ENCODE measurements at regions not wholly inside any gene's neighbourhood (a gene's known extent, or its start where the extent isn't known, plus 50 kb on each side); places are given as distances from the start of the nearest gene placed in this dataset.

DNA sequence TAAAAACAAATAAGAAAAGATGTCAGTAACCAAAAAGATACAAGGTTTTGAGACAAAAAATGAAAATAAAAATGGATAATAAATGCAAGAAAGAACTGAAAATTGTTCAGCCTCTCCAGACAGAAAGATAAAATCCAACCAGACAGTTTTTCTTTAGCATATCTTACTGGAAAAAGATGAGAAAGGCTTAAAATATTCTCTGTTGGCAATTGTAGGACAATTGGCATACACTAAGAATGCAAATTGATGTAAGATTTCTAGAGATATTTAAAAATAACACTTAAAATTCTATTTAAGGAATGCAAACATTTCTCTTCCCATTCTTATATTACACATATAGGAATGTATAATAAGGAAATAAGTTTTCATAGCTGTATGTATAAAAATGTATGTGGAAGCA, 590.6 kb downstream of the DSC3 start:
- Histone ChIP-seq H2AFZ (no peak overlapping the region), H3K9me2 (replicated peaks; ENCODE audit: insufficient read depth) (no peaks in the 10 kb centered on the region), H3K4me2 (no peak overlapping the region), H3K4me1 (ENCODE audit: insufficient read depth) (no peaks in the 10 kb centered on the region), H3K36me3 (replicated peaks; ENCODE audit: insufficient read depth, low read depth) (no peaks in the 10 kb centered on the region), H3K27ac (no peak overlapping the region), H3K27me3 (no peaks in the 10 kb centered on the region), H3K4me3 (no peak overlapping the region), H3K79me2 (no peaks in the 10 kb centered on the region), H3K9me3 (ENCODE audit: low read depth) (no peaks in the 10 kb centered on the region), H4K20me1 (ENCODE audit: insufficient read depth, poor library complexity, severe bottlenecking) (no peaks in the 10 kb centered on the region)
- TF ChIP-seq CTCF (IDR thresholded peaks at IDR 0.05; ENCODE audit: poor library complexity), result no peak
- TF ChIP-seq EZH2 (IDR thresholded peaks at IDR 0.05; ENCODE audit: borderline replicate concordance), result no peak
- no peak for TF ChIP-seq EZH2phosphoT487 (IDR thresholded peaks at IDR 0.05; ENCODE audit: low read depth, severe bottlenecking, unreplicated experiment)
- no peak for DNase-seq (ENCODE audit: low spot score)

GRCh38 chr18:30450927-30451326, 591.6 kb downstream of the DSC3 start:
- no peaks in the 10 kb centered on the region for H3K36me3 ChIP-seq (replicated peaks; ENCODE audit: insufficient read depth, low read depth)
- no peaks in the 10 kb centered on the region for H3K27me3 ChIP-seq
- H4K20me1 ChIP-seq (ENCODE audit: insufficient read depth, poor library complexity, severe bottlenecking), result no peaks in the 10 kb centered on the region
- H3K79me2 ChIP-seq, result no peaks in the 10 kb centered on the region
- no peak overlapping the region for H3K4me3 ChIP-seq
- no peak overlapping the region for H3K4me2 ChIP-seq
- H3K9me2 ChIP-seq (replicated peaks; ENCODE audit: insufficient read depth), result no peaks in the 10 kb centered on the region
- DNase-seq (ENCODE audit: low spot score), result no peak
- H3K27ac ChIP-seq, result no peak overlapping the region
- WGBS (ENCODE audit: low lambda C conversion rate, missing lambda C conversion rate), result 36% methylated on average over 2 of the region's 2 CpGs
- no peaks in the 10 kb centered on the region for H3K9me3 ChIP-seq (ENCODE audit: low read depth)
- H3K4me1 ChIP-seq (ENCODE audit: insufficient read depth), result no peaks in the 10 kb centered on the region
- no peak for TF ChIP-seq EZH2 (IDR thresholded peaks at IDR 0.05; ENCODE audit: borderline replicate concordance)
- no peak for TF ChIP-seq CTCF (IDR thresholded peaks at IDR 0.05; ENCODE audit: poor library complexity)
- TF ChIP-seq EZH2phosphoT487 (IDR thresholded peaks at IDR 0.05; ENCODE audit: low read depth, severe bottlenecking, unreplicated experiment), result no peak
- no peak overlapping the region for H2AFZ ChIP-seq

GRCh38 chr18:30446605-30447004, 595.9 kb downstream of the DSC3 start:
- H3K4me2 ChIP-seq, result no peak overlapping the region
- H4K20me1 ChIP-seq (ENCODE audit: insufficient read depth, poor library complexity, severe bottlenecking), result no peaks in the 10 kb centered on the region
- H3K4me1 ChIP-seq (ENCODE audit: insufficient read depth), result no peaks in the 10 kb centered on the region
- no peak for TF ChIP-seq EZH2phosphoT487 (IDR thresholded peaks at IDR 0.05; ENCODE audit: low read depth, severe bottlenecking, unreplicated experiment)
- H3K27ac ChIP-seq, result no peak overlapping the region
- H3K36me3 ChIP-seq (replicated peaks; ENCODE audit: insufficient read depth, low read depth), result no peaks in the 10 kb centered on the region
- no peak for DNase-seq (ENCODE audit: low spot score)
- 64% methylated on average over 6 of the region's 6 CpGs for WGBS (ENCODE audit: low lambda C conversion rate, missing lambda C conversion rate)
- H3K4me3 ChIP-seq, result no peak overlapping the region
- no peaks in the 10 kb centered on the region for H3K9me3 ChIP-seq (ENCODE audit: low read depth)
- no peak overlapping the region for H2AFZ ChIP-seq
- no peaks in the 10 kb centered on the region for H3K79me2 ChIP-seq
- H3K27me3 ChIP-seq, result no peaks in the 10 kb centered on the region
- H3K9me2 ChIP-seq (replicated peaks; ENCODE audit: insufficient read depth), result no peaks in the 10 kb centered on the region

GRCh38 chr18:30444544-30444943, 598.0 kb downstream of the DSC3 start:
- TF ChIP-seq CTCF (IDR thresholded peaks at IDR 0.05; ENCODE audit: poor library complexity), result no peak
- TF ChIP-seq EZH2 (IDR thresholded peaks at IDR 0.05; ENCODE audit: borderline replicate concordance), result no peak
- no peak for TF ChIP-seq EZH2phosphoT487 (IDR thresholded peaks at IDR 0.05; ENCODE audit: low read depth, severe bottlenecking, unreplicated experiment)
- Histone ChIP-seq H4K20me1 (ENCODE audit: insufficient read depth, poor library complexity, severe bottlenecking) (no peaks in the 10 kb centered on the region), H3K4me1 (ENCODE audit: insufficient read depth) (no peaks in the 10 kb centered on the region), H3K27ac (no peak overlapping the region), H3K4me3 (no peak overlapping the region), H2AFZ (no peak overlapping the region), H3K9me3 (ENCODE audit: low read depth) (no peaks in the 10 kb centered on the region), H3K36me3 (replicated peaks; ENCODE audit: insufficient read depth, low read depth) (no peaks in the 10 kb centered on the region), H3K9me2 (replicated peaks; ENCODE audit: insufficient read depth) (no peaks in the 10 kb centered on the region), H3K27me3 (no peaks in the 10 kb centered on the region), H3K79me2 (no peaks in the 10 kb centered on the region), H3K4me2 (no peak overlapping the region)
- DNase-seq (ENCODE audit: low spot score), result no peak
- 82% methylated on average over 2 of the region's 2 CpGs for WGBS (ENCODE audit: low lambda C conversion rate, missing lambda C conversion rate)

Data from hepatocyte (in vitro differentiated cells).